GM18498 (cell line): ENCODE measurements at regions not wholly inside any gene's neighbourhood (a gene's known extent, or its start where the extent isn't known, plus 50 kb on each side); places are given as distances from the start of the nearest gene placed in this dataset.

Source experiments
- ATAC-seq: cut with Tn5 transposase; IDR thresholded peaks from one replicate; pipeline ENCODE4 v1.9.1; 2021; ENCODE audit warnings: mild to moderate bottlenecking, moderate library complexity; ENCODE audit not compliant: unreplicated experiment

DNA sequence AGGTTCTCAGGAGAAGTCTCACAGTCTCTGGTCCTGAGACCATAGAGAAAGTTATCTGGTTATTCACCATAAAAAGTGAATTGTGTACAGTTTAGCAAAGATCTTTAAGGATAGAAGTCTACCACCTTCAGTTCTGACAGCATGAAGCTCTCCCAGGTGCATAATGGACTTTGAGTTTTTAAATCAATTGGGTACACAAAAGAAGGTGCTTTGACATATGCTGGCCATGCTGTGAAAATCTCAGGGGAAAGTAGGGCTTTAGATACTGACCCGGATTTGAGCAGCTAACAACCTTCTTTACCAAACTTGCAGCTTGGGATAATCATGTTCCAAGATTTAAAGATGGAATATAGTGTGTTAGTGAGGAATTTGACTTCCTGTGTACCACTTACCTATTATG, 264.2 kb downstream of the ZSWIM6 start:
- ATAC-seq = no peak

DNA sequence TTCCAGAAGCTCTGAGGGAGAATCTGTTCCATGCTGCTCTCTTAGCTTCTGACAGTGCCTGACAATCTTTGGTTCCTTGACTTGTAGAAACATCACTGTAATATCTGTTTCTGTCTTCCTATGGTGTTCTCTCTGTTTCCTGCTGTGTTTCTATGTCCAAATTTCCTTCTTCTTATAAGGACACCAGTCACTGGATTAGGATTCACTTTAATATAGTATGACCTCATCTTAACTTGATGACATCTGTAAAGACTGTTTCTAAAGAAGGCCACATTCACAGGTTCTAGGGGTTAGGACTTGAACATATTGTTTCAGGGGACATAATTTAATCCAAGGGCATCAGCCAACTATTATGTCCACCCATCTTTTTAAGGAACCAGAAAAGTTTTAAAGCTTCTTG, 265.6 kb downstream of the ZSWIM6 start:
- no peak for ATAC-seq

DNA sequence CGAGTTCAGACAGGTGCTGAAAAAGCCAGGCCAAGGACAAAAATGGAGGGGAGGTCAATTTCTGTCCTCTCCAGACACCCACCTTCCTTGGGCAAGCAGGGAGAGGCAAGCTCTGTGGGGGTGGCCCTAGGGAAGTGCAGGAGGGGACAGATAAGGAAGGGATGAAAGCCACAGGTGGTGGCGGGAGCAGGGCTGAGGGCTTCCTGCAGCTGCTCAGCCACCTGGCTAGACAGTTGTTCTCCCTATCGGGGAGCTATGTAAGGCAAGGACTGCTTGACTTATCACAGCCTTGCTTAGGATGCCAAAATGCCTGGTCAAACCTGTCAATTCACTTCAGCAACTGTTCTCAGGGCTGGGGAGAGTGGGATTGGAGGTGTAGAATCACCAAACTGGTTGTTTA, 266.1 kb downstream of the ZSWIM6 start:
- ATAC-seq = no peak

DNA sequence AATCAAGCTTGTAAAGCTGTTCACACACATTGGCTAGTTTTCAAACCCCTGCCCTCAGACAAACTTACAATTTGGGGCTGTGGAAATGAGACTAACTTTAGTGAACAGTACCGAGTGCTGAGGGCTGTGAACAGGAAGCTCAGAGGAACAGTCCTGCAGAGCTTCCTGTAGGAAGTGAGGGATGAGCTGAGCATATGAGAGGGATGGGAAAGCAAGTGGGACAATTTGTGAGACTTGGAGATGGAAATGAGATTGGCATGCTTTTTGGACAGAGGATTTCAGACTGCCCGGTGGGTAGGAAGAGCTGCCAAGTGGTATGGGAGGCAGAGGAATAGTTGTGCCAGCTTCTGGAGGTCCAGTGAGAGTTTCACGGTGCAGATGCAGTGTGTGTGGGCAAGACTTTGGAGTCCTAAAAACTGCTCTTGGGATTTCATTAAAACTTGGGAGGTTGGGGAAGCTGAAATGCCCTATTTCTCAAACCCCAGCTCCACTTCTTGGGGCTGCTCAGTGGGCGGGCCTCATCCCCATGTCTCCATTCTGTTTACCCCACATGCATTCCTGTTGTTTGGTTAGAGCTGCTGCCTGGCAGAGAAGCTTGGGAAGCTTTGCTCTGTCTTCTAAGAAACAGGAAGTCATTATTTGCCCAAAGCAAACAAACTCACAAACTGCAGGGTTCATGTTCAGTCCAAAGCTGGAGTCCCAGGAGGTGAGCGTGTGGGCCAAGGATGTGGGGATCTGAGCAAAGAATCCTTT, 267.5 kb downstream of the ZSWIM6 start:
- no peak for ATAC-seq

DNA sequence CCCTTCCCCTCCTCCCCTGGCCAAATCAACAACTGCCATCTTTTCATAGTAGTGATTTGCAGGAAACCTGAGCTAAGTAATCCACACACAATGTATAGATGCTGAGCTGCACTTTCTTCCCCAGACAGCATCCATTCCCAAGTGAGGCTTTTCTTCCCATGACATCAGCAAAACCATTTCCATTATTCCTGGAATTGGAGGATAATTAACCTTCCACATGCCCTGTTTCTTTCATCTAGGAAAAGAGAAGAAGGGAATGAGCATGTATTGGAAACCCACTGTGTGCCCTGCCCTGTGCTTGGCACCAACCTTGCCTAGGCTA, 268.0 kb downstream of the ZSWIM6 start:
- no peak for ATAC-seq

DNA sequence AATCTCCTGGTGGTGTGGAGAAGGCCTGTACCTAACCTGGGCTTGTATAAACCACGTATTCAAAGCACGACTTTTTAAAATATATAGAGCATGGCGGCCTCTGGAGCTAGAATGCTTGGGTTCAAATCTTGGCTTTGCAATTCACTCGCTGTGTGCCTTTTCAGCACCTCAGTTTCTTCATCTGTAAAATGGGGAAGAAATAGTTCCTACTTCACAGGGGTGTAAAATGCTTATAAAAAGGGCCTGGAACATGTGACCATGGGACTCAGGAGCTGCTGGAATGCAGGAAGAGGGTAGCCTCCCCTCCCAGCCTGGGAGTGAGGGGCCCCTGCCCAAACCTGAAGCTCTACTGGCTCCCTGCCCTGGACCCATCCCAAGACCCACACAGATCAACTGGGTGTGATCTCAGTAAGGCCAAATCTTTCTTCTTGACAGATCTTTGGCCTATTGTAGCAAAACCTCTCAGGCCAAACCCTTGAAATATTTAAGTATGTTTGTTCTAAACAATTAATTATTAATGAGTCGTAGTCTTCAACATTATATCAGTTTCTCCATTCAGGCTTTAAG, 269.0 kb downstream of the ZSWIM6 start:
- ATAC-seq = no peak

DNA sequence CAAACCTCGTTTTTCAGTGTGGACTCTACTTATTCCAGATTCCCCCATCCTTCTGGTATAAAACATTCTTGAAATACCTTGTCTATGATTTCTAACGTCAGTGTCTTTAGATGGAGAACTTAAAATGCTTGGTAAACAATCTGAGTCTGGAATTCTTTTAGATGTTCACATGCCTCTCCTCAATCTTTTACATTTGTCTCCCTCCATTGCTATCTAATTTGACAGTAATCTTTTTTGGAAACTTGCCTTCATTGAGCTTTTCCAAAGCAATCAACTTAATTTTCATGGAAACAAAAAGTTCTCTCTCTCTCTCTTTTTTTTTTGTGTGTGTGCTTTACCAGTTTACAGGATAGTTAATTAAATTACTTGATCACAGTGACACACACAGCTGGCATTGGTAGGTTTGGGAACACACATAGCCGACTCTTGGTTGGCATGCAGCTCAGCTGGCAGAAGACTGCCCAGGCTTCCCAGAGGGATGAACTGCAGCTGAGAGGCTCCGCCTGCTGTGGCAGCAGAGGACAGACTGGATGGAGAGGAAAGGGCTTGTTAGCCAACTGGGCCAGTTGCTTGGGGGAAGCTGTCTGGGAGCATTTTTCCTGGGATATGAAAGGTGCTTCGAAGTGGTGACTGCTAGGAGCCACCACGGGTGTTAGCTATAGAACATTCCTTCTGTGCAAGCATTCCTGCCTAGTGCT, 271.3 kb downstream of the ZSWIM6 start:
- no peak for ATAC-seq

DNA sequence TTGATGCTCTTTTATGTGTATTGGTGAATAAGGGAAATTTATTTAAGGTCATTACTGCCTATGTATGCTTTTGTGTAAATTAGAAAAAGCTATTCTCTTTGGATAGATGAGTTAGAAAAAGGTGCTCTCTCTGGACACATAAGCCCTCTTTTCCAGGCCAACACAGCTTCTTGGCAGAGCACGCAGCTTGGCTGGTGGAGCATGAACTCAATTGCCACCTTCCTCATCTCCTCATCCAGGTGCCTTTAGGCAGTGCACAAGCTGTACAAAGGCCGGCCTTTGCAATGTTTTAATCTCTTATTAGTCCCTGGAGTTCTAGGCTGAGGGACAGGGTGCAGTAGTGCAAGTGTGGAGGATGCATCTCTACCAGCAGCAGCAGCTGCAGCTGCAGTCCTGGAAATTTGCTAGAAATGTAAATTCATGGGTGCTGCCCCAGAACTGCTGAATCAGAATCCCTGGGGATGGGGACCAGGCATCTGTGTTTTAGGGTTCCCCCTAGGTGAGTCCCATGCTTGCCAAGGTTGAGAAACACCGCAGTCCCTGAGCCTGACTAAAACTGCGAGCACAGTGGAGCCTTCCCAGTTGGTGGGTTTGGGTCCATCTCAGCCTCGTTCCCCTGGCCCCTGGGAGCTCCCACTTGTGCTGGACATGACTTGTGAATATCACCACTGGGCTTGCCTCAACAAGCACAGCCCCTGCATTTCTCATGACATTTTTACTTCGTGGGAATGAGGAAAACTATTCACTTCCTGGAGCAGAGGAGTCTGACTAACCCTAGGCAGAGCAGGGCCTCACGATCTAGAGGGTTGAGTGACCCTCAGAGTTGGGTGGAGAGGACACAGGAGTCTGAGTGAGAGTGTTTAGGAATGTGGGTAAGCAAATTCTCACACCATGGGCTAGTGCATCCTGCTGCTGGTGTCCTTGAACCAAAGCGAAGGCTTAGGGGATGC, 272.3 kb downstream of the ZSWIM6 start:
- ATAC-seq = no peak

DNA sequence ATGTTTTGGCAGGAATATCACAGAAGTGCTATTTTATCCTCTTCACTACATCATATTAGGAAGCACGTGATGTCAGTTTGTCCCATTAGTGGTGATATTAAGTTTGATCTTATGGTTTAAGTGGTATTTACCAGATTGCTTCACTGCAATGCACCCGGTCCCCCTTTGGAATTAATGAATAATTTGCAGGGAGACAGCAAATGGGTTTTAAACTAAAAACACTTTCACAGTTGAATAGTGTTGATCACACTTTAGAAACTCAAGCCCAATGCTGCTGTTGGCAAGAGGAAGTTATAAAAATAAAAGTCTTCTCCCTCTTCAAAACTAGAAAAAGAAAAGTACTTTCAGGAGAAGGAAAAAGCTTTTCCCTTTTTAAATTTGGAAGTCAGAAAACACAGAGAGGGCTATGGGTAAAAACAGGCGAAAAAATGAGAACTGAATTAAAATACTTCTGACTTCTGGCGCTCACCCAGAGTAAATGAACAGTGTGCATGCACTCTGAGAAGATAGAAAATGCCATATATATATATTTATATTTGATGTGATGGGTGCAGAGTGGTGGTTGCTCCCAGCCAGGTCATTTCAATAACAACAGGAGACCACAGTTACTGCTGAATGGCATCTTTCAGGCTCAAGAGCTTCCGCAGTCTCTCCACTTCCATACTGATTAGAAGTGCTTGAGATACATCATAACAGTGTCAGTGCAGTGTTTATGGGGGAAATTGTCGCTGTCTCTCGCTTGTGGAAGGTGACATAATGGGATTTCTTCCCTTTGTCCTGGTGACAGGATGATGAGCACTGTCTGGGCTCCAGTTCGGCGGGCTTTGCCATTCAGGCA, 278.0 kb downstream of the ZSWIM6 start:
- no peak for ATAC-seq

DNA sequence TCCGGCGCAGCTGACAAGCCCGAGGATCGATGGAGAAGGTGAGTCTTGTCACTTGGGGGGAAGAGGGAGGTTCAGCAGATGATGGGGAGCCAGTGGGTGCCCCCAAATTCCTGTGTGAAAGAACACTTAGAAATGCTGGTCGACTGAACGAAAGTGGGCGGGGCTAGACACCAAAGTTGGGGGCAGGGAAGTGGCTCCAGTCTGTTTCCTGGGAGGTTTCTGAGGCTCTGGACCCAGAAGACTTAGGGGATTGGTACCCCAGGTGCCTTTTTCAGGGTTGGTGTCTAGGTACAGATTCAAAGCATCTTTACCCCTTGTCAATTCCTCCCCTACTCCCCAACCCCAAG, 278.6 kb downstream of the ZSWIM6 start:
- no peak for ATAC-seq

DNA sequence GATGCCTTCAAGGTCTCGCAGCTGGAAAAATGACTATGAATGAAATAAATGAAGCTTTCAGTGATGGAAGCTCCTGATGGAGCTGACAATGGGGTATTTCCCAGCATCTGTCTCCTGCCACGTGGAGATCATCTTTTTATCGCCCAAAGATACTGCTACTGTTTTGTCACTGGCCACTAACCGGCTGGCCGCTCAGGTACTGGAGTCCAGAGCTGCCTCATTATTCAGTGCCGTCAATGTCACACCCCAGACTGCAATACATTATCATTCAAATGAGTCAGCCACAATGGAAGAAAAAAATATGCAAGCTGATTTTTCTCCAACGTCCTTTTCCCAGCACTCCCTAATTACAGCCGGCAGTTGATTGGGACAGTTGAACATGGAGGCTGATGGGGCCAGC, 280.4 kb downstream of the ZSWIM6 start:
- no peak for ATAC-seq

DNA sequence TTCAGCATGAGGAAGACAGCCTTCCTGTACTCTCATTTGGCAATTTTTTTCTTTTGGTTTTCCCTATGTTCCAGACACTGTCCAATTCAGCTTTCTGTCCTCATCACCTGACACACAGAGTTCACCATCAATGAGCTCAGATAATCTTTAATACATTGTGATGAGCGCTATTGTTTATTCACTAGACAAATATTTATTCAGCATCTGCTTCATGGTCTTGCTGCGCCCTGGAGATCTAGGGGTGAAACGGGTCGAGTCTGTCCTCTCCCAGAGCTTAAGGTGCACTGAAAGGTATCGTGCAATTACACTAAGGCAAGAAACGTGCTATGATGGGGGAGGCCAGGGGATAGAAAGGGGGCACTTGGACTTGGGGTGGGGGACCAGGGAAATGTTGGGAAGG, 281.6 kb downstream of the ZSWIM6 start:
- ATAC-seq = no peak

DNA sequence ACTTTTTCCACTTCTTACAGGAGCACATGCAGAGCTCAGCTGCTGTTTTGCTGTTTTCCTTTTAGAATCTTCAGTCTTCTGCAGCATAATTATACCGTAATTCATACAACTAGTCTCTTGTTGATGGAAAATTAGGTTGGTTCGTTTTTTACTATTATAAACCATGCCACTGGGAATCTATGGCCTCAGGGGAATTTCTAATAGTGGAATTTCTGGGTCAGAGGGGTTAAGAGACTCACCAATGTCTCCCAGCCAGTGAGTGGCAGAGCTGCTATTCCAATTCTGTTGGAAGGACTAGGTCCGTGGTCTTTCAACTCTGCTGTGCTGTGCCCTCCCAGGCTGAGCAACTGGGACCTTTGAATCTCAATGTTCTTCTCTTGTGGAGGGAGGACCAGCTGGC, 282.5 kb downstream of the ZSWIM6 start:
- no peak for ATAC-seq

DNA sequence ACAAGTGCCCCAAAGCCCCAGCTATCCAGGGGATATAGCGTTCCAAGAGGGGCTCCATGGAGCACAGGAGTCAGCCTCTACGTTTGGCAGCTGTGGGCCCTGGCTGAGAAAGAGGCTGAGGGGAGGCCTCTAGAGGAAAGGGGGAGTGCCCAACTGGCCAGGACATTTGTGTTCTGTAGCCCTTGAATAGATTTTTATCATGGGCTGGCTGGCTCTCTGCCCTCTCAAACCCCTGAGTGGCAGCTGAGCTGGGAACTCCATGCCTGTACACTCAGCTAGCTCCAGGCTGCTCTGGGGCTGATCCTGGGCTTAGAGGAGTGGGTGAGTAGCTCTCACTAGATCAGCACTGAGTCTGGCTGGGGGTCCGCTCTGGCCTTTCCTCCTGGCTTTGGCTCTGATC, 285.0 kb downstream of the ZSWIM6 start:
- no peak for ATAC-seq

DNA sequence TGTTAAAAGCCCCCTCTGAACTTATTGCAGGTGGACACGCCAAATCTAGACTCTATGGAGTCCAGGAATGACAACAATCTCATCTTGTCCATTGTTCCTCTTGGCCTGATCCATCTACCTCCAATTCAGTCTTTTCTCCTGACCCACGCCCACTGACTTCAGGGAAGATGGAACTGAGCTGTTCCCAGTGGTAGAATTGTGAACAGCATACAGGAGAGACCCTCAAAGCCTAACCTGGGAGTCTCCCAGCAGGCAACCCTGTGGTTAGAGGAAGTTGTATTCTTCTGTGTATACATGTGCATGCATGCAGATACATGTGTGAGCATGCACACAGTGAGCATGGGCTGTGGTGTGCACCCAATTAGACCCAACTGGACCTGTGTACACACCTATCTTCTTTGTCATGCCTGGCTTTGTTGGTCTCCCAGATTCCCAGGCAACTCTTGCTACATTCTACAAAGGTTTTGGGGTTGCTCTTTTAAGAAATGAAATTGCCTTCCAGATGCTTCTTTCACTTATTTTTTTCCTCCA, 286.0 kb downstream of the ZSWIM6 start:
- no peak for ATAC-seq

DNA sequence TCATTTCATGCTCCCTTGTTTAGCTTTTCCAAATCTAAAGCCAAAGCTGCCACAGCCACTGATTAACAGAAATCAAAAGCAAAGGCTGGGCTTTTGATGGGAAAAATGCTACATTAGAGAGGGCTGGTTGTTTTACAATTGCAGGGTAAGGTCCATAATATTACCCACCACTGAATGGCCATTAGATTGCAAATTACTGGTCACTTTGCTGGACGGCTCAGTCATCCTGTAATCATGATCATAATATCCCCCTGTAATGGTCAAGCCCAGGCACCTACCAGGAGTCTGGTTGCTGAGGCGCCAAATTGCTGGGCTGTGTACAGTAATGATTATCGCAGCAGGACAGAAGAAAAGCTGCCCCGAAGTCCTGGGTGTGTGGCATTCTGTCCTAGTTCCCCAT, 286.5 kb downstream of the ZSWIM6 start:
- no peak for ATAC-seq

DNA sequence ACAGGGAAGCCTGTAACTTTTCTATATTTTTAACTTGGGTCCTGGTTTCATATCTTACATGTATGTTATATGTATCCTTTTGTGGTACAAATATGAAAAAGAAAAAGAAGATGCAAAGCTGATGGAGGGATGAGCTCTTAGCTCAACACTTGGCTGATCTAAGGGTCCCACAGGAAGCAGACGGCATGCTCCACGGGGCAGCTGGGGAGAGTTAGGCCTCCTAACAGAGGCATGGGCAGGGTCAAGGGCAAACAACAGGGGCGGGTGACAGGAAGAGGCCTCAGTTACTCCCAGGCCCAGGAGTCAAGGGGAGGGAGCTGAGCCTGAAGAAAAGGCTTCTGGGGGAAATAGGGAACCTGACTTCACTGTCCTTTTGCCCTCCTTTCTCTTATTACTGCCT, 287.2 kb downstream of the ZSWIM6 start:
- no peak for ATAC-seq

DNA sequence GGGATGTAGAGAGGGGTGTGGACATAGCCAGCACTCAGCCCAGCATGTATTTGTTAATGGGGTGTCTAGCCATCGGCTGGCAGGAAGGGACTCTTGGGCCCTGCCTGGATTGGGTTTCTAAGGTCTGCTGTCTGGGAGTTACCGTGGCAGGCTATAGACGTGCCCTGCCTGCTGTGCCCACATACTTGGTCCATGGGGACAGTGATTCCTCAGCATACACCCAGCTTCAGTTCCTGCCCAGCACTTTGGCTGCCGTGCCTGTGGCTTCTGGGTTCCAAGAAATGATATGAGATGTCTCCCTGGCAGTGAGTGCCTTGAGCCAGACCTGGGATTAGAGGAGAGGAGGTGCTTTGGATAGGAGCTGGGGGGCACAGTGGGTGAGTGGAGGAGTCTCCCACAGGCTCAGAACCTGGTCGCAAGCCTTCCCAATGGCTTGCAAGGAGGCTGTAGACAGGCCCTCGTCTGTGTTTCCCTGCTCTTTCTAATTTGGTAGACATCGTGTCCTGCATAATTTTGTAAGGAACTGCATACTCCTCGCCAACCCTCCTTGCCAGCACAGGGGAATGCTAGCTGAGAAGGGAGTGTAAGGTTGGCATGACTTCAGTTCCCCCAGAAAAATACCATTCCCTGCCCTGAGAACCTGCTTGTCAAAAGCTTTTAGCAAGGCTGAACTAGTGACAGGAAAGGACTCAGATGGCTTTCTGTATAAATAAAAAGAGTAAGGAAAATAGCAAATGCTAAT, 287.9 kb downstream of the ZSWIM6 start:
- no peak for ATAC-seq

DNA sequence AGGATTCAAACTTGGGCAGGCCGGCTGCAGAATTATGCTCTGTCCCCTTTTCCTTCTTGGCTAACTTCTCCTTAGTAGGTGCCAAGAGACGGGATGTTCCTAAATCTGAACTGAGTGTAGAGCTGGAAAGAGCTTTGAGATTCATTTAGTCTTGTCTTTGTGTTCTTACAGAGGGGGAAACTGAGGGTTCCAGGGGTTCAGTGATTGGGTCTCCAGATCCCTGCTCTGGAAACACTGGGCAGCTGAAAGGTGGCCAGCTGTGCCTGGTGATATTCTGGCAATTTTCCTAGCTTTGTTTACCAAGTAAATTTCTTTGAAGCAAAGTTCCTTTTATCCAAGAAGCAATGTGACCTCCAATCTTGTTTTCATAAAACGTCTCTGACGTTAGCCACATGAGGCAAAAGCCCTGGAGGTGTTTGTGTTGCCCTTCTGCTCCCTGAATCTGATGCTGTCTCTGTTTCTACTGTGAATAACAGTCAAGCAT, 288.7 kb downstream of the ZSWIM6 start:
- no peak for ATAC-seq
